ENCODE measurements at regions not wholly inside any gene's neighbourhood (a gene's known extent, or its start where the extent isn't known, plus 50 kb on each side); places are given as distances from the start of the nearest gene placed in this dataset.

- Mint-ChIP-seq H3K4me1 (ENCODE audit: low read depth) (no peaks in the 10 kb centered on the region), H3K36me3 (ENCODE audit: low read depth) (no peaks in the 10 kb centered on the region), H3K4me3 (ENCODE audit: low read depth) (no peak overlapping the region), H3K9me3 (no peaks in the 10 kb centered on the region), H3K27me3 (ENCODE audit: low read depth) (no peaks in the 10 kb centered on the region), H3K27ac (no peak overlapping the region)
- no peak for DNase-seq (ENCODE audit: low spot score)
- intact Hi-C loops (cut with micrococcal nuclease): no loop called here
Observed at GRCh38 chr19:28426110-28426729, 786.7 kb downstream of the UQCRFS1 start.

- Mint-ChIP-seq H3K27me3 (ENCODE audit: low read depth) (no peaks in the 10 kb centered on the region), H3K4me3 (ENCODE audit: low read depth) (no peak overlapping the region), H3K4me1 (ENCODE audit: low read depth) (no peaks in the 10 kb centered on the region), H3K9me3 (no peaks in the 10 kb centered on the region), H3K36me3 (ENCODE audit: low read depth) (no peaks in the 10 kb centered on the region), H3K27ac (no peak overlapping the region)
- intact Hi-C loops (cut with micrococcal nuclease): no loop called here
- no peak for DNase-seq (ENCODE audit: low spot score)
Observed at GRCh38 chr19:28425046-28425931, 787.7 kb downstream of the UQCRFS1 start.

DNA sequence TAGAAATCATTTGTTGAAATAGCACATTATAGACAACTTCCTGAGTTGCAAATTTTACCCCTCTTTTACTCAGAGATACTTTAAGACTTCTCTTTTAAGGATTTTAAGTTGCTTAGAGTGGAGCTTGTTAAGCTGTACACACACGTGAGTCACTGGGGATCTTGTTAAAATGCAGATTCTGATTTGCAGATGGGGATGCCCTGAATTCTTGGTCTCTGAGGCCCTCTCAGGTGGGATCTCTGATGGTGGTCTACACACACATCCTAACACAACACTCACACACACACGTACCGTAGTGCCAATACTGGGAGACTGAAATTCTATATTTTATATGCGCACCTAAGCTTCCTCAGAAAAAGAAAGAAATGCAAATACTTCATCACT, 788.3 kb downstream of the UQCRFS1 start:
- no peaks in the 10 kb centered on the region for H3K4me1 Mint-ChIP-seq (ENCODE audit: low read depth)
- intact Hi-C loops (cut with micrococcal nuclease): no loop called here
- no peaks in the 10 kb centered on the region for H3K27me3 Mint-ChIP-seq (ENCODE audit: low read depth)
- no peaks in the 10 kb centered on the region for H3K36me3 Mint-ChIP-seq (ENCODE audit: low read depth)
- no peaks in the 10 kb centered on the region for H3K9me3 Mint-ChIP-seq
- no peak overlapping the region for H3K27ac Mint-ChIP-seq
- H3K4me3 Mint-ChIP-seq (ENCODE audit: low read depth): no peak overlapping the region
- DNase-seq (ENCODE audit: low spot score): no peak

DNA sequence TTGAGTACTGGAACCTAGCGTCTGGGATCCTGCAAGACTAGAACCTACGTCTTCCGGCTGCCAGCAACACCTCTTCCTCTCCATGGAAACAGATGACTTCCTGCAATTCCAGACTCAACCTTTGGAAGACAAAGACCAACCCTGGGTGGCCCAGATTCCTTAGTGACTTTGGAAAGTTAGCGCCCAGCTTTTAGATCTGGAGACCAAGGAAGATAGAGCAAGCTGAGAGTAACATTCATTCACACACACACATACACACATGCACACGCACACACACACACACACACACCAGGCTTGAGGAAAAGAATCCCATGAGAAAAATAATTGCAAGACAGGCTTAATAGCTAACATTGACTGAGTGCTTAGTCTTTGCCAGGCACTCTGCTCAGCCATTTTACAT, 788.9 kb downstream of the UQCRFS1 start:
- Mint-ChIP-seq H3K36me3 (ENCODE audit: low read depth) (no peaks in the 10 kb centered on the region), H3K4me1 (ENCODE audit: low read depth) (no peaks in the 10 kb centered on the region), H3K27me3 (ENCODE audit: low read depth) (no peaks in the 10 kb centered on the region), H3K4me3 (ENCODE audit: low read depth) (no peak overlapping the region), H3K9me3 (no peaks in the 10 kb centered on the region), H3K27ac (no peak overlapping the region)
- intact Hi-C loops (cut with micrococcal nuclease): no loop called here
- DNase-seq (ENCODE audit: low spot score): no peak

GRCh38 chr19:28422791-28423650, 789.9 kb downstream of the UQCRFS1 start:
- no peak overlapping the region for H3K4me3 Mint-ChIP-seq (ENCODE audit: low read depth)
- intact Hi-C loops (cut with micrococcal nuclease): no loop called here
- DNase-seq (ENCODE audit: low spot score): no peak
- H3K27ac Mint-ChIP-seq: no peak overlapping the region
- H3K36me3 Mint-ChIP-seq (ENCODE audit: low read depth): no peaks in the 10 kb centered on the region
- H3K27me3 Mint-ChIP-seq (ENCODE audit: low read depth): no peaks in the 10 kb centered on the region
- no peaks in the 10 kb centered on the region for H3K4me1 Mint-ChIP-seq (ENCODE audit: low read depth)
- H3K9me3 Mint-ChIP-seq: no peaks in the 10 kb centered on the region

GRCh38 chr19:28422046-28422445, 790.9 kb downstream of the UQCRFS1 start:
- H3K27ac Mint-ChIP-seq: no peak overlapping the region
- H3K9me3 Mint-ChIP-seq: no peaks in the 10 kb centered on the region
- no peak overlapping the region for H3K4me3 Mint-ChIP-seq (ENCODE audit: low read depth)
- DNase-seq (ENCODE audit: low spot score): no peak
- intact Hi-C loops (cut with micrococcal nuclease): no loop called here
- no peaks in the 10 kb centered on the region for H3K27me3 Mint-ChIP-seq (ENCODE audit: low read depth)
- no peaks in the 10 kb centered on the region for H3K36me3 Mint-ChIP-seq (ENCODE audit: low read depth)
- H3K4me1 Mint-ChIP-seq (ENCODE audit: low read depth): no peaks in the 10 kb centered on the region

GRCh38 chr19:28420811-28421550, 792.0 kb downstream of the UQCRFS1 start:
- H3K36me3 Mint-ChIP-seq (ENCODE audit: low read depth): no peaks in the 10 kb centered on the region
- no peaks in the 10 kb centered on the region for H3K4me1 Mint-ChIP-seq (ENCODE audit: low read depth)

DNA sequence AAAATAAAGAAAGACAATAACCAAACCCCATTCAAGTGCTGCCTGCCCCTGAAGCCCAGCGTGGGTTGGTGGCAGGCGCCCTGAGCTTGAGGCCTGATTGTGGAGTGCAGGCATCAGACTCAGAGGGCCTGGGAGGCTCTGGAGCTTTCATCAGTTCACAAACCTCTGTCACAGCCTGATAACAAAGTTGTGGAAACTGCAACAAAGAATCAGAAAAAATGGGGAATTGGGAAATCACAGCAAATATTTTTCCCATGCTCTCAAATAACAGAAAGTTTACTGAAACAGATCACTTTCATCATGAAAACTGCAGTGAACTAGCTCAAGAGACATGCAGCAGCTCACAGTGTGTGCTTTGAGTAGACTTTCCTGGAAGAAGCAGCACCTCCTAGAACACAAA, 793.6 kb downstream of the UQCRFS1 start:
- no peak for DNase-seq (ENCODE audit: low spot score)
- H3K9me3 Mint-ChIP-seq: no peaks in the 10 kb centered on the region
- intact Hi-C loops (cut with micrococcal nuclease): no loop called here
- no peaks in the 10 kb centered on the region for H3K27me3 Mint-ChIP-seq (ENCODE audit: low read depth)
- H3K4me3 Mint-ChIP-seq (ENCODE audit: low read depth): no peak overlapping the region
- H3K4me1 Mint-ChIP-seq (ENCODE audit: low read depth): no peaks in the 10 kb centered on the region
- H3K36me3 Mint-ChIP-seq (ENCODE audit: low read depth): no peaks in the 10 kb centered on the region
- H3K27ac Mint-ChIP-seq: no peak overlapping the region

More at GRCh38 chr19:28420811-28421550, 792.0 kb downstream of the UQCRFS1 start:
- no peak for DNase-seq (ENCODE audit: low spot score)
- Mint-ChIP-seq H3K27ac (no peak overlapping the region), H3K9me3 (no peaks in the 10 kb centered on the region), H3K4me3 (ENCODE audit: low read depth) (no peak overlapping the region), H3K27me3 (ENCODE audit: low read depth) (no peaks in the 10 kb centered on the region)
- intact Hi-C loops (cut with micrococcal nuclease): no loop called here

GRCh38 chr19:28417361-28417760, 795.6 kb downstream of the UQCRFS1 start:
- Mint-ChIP-seq H3K4me1 (ENCODE audit: low read depth) (no peaks in the 10 kb centered on the region), H3K4me3 (ENCODE audit: low read depth) (no peak overlapping the region), H3K9me3 (no peaks in the 10 kb centered on the region), H3K27me3 (ENCODE audit: low read depth) (no peaks in the 10 kb centered on the region), H3K36me3 (ENCODE audit: low read depth) (no peaks in the 10 kb centered on the region), H3K27ac (no peak overlapping the region)
- DNase-seq (ENCODE audit: low spot score): no peak
- intact Hi-C loops (cut with micrococcal nuclease): no loop called here

DNA sequence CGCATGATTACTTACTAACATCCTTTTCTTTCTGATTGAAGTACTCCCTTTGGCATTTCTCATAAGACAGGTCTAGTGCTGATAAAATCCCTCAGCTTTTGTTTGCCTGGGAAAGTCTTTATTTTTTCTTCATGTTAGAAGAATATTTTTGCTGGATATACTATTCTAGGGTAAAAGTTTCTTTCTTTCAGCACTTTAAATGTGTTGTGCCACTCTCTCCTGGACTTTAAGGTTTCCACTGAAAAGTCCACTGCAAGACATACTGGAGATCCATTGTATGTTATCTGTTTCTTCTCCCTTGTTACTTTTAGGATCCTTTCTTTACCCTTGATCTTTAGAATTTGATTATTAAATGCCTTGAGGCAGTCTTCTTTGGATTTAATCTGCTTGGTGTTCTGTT, 796.7 kb downstream of the UQCRFS1 start:
- Mint-ChIP-seq H3K9me3 (no peaks in the 10 kb centered on the region), H3K27me3 (ENCODE audit: low read depth) (no peaks in the 10 kb centered on the region), H3K27ac (no peak overlapping the region), H3K4me3 (ENCODE audit: low read depth) (no peak overlapping the region), H3K36me3 (ENCODE audit: low read depth) (no peaks in the 10 kb centered on the region), H3K4me1 (ENCODE audit: low read depth) (no peaks in the 10 kb centered on the region)
- intact Hi-C loops (cut with micrococcal nuclease): no loop called here
- no peak for DNase-seq (ENCODE audit: low spot score)

GRCh38 chr19:28414748-28415147, 798.2 kb downstream of the UQCRFS1 start:
- no peak for DNase-seq (ENCODE audit: low spot score)
- Mint-ChIP-seq H3K4me3 (ENCODE audit: low read depth) (no peak overlapping the region), H3K9me3 (no peaks in the 10 kb centered on the region), H3K27me3 (ENCODE audit: low read depth) (no peaks in the 10 kb centered on the region), H3K36me3 (ENCODE audit: low read depth) (no peaks in the 10 kb centered on the region), H3K4me1 (ENCODE audit: low read depth) (no peaks in the 10 kb centered on the region), H3K27ac (no peak overlapping the region)
- intact Hi-C loops (cut with micrococcal nuclease): no loop called here

GRCh38 chr19:28409859-28410258, 803.1 kb downstream of the UQCRFS1 start:
- H3K4me3 Mint-ChIP-seq (ENCODE audit: low read depth): no peak overlapping the region
- no peaks in the 10 kb centered on the region for H3K4me1 Mint-ChIP-seq (ENCODE audit: low read depth)
- no peaks in the 10 kb centered on the region for H3K9me3 Mint-ChIP-seq

More at GRCh38 chr19:28409859-28410258, 803.1 kb downstream of the UQCRFS1 start:
- H3K27ac Mint-ChIP-seq: no peak overlapping the region
- H3K27me3 Mint-ChIP-seq (ENCODE audit: low read depth): no peaks in the 10 kb centered on the region
- intact Hi-C loops (cut with micrococcal nuclease): no loop called here
- no peak for DNase-seq (ENCODE audit: low spot score)
- no peaks in the 10 kb centered on the region for H3K36me3 Mint-ChIP-seq (ENCODE audit: low read depth)
